Activated naive CD4-positive, alpha-beta T cell treated with anti-CD3 and anti-CD28 coated beads, Interleukin-2, amount 50 U/mL, for 72 hours (primary cell): ENCODE measurements at regions not wholly inside any gene's neighbourhood (a gene's known extent, or its start where the extent isn't known, plus 50 kb on each side); places are given as distances from the start of the nearest gene placed in this dataset.
"Not testable (repeated sequence)": the region's sequence is repeated elsewhere in the genome, so short reads cannot be mapped to it uniquely, and the experiment has no call there.

Experiments used
- ATAC-seq, 2 donors: fragments of 150-1000 bp; cut with Tn5 transposase; 2 replicates each; pipeline ENCODE4 v1.10.0; 2021; ENCODE audit warnings: mild to moderate bottlenecking in 2 of 2, moderate library complexity in 2 of 2
- DNase-seq, 2 donors: peaks; one replicate each; pipeline ENCODE4 v3.0.0; 2021 to 2022; ENCODE audit warnings: low spot score in 2 of 2
- H3K27ac Mint-ChIP-seq, 2 donors: one replicate each; pipeline ENCODE4 v1.8.0; 2022; ENCODE audit warnings: mild to moderate bottlenecking in 2 of 2, mixed read lengths in 2 of 2
- H3K36me3 Mint-ChIP-seq, 2 donors: one replicate each; pipeline ENCODE4 v1.8.0; 2022; ENCODE audit warnings: mixed read lengths in 2 of 2
- H3K9me3 Mint-ChIP-seq, 2 donors: one replicate each; pipeline ENCODE4 v1.8.0; 2022; ENCODE audit warnings: mixed read lengths in 2 of 2

DNA sequence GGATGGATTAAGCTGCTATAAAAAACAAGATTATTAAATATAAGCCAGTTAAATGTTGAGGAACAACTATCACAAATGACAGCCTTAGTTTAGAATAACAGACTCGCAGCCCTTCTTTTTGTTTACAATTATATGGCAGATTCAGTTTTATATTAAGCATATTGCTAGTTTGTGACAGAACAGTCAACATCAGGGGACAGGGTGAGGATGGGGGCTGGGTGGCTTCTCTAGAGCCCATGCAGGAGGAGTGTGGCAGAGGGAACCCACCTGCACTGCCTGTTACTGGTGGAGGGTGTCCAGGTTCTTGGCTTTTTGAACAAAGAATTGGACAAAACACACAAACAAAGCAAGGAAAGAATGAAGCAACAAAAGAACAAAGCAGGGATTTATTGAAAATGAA, 799.7 kb downstream of the PRIM2 start:
- not testable (repeated sequence) for H3K9me3 Mint-ChIP-seq, DNase-seq, H3K27ac Mint-ChIP-seq, H3K36me3 Mint-ChIP-seq, ATAC-seq

DNA sequence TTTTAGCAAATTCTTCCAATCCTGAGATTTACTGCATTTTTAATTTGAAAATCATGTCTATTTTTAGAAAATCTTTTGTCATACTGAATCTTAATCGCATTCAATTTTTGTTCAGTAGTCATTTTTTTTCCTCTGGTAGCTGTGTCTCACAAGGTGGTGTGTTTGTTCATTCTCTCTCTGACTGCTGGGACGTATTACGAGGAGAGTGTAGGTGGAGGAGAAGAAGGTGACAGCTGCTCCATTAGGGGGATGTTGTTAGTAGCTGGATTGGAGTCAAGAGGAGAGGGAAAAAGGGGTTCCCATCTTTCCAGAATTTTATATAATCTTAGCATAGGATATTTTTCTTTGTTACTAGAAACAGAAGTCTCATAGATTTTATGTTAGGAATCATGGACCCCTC, 804.2 kb downstream of the PRIM2 start:
- not testable (repeated sequence) for ATAC-seq, H3K9me3 Mint-ChIP-seq, DNase-seq, H3K36me3 Mint-ChIP-seq, H3K27ac Mint-ChIP-seq

DNA sequence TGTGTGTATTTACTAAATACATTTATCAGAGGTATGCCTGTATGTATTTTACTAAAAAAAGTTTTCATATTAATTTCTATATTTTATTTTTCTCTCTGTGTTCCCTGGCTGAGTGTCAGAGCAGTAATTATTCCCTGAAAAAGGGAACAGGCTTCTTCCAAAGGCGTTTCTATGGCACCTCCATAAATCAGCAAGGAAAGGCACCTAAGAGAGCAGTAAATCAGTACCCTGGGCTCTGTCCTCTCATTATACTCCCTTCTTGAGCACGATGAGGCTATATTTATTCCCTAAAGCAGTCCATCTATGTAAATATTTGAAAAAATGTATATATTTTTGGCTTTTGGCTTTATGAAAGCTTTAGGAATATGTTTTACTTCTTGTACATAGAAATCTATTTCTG, 806.3 kb downstream of the PRIM2 start:
- not testable (repeated sequence) for H3K36me3 Mint-ChIP-seq, DNase-seq, H3K9me3 Mint-ChIP-seq, H3K27ac Mint-ChIP-seq, ATAC-seq

DNA sequence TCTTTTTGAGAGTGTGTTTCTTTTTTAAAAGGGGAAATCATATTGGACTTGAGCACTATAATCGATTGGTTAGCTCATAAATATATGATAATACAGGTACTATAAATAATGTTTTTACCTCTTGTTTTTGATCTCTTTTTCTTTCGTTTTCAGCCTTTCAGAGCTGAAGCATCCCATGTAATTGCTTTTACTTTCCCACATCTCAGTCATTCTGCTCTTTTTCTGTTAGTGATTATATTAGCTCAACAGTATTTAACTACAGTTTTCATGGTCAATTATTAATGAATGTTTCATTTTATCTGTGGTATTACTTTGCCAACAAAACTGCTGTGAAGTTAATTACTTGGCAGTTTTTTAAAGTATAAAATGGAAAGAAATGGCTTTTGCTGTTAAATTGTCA, 811.1 kb downstream of the PRIM2 start:
- Mint-ChIP-seq H3K9me3 (peaks cover 13 to 16% of the 10 kb centered on the region in 2 donors), H3K36me3 (peaks cover 6 to 13% of the 10 kb centered on the region in 2 donors)
- not testable (repeated sequence) for DNase-seq, H3K27ac Mint-ChIP-seq, ATAC-seq

DNA sequence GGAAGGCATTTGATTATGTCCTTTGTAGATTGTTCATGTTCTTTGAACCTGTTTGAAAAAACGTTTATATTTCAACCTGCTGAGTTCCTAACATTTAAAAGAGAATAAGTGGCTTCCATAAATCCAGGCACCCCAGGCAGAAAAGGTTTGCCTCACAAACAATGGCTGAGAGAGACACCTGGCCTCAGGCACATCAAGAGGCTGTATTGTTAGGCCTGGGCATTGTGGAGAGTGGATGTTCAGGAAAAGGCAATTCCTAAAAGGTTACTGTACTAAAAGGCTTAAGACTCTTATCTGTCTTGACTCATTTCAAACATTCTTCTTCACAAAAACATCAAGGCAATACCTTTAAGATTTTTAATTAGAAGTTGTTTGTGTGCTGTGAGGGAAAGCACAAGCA, 811.7 kb downstream of the PRIM2 start:
- peaks cover 13 to 16% of the 10 kb centered on the region in 2 donors for H3K9me3 Mint-ChIP-seq
- not testable (repeated sequence) for DNase-seq, H3K27ac Mint-ChIP-seq, ATAC-seq
- H3K36me3 Mint-ChIP-seq: peaks cover 6 to 13% of the 10 kb centered on the region in 2 donors

DNA sequence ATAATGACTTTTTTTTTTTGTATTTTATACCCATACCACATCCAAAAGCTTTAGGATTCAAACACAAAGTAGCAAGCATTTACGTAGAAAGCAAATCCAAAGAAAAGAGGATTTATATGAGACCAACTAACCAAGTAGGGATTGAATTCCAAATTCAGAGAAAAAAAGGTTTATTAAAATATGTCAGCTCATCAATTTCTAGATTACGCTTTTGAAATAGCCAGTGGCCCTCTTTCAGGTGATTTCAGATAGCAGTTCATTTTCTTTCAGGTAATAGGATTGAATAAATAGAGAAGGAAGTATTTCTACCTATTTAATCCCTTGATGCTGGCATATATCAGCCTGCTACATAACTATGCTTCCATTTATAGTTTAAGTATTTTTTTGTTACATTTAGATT, 822.3 kb downstream of the PRIM2 start:
- H3K9me3 Mint-ChIP-seq, H3K27ac Mint-ChIP-seq, ATAC-seq, H3K36me3 Mint-ChIP-seq, DNase-seq: not testable (repeated sequence)

DNA sequence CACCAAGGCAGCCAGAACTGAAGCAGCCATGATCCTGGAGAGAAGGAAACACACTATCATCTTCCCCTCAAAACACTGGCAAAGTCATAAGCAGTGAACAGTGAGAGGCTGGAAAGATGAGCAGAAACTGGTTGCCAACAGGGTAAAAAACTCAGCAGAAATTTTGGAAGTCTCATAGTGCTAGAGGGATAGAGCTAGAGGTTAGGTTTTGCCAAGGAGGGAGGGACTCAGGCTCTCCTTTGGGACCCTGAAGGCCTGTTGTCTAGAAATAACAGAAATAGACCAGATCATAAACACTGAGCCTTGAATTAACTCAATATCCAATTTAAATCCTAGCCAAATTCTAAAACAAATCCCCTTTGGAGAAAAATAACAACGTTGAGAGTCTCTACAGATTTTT, 853.6 kb downstream of the PRIM2 start:
- not testable (repeated sequence) for H3K27ac Mint-ChIP-seq, DNase-seq, H3K9me3 Mint-ChIP-seq, H3K36me3 Mint-ChIP-seq, ATAC-seq

DNA sequence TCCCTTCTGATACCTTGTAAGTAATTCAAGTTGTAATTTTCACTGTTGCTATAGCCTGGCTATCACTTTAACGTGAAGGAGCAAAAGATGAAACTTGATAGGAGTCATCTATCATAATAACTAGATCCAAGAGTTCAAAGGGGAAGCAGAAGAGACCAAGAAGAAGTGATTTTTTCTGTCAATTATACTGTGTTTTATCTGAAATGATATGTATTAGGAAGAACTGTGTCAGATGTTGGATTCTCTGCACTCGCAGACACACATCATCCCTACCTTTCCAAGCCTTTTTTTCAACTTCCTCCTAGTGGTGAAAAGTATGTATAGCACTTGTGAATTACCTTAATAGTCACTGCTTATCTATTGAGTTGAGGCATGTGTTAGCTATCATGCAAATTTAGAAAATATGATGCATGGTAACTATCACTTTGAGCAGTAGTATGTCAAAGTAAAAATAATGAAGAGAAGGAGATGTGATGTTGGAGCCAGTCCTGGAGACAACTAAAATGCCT, 864.2 kb downstream of the PRIM2 start:
- not testable (repeated sequence) for H3K36me3 Mint-ChIP-seq, DNase-seq, ATAC-seq, H3K9me3 Mint-ChIP-seq, H3K27ac Mint-ChIP-seq

DNA sequence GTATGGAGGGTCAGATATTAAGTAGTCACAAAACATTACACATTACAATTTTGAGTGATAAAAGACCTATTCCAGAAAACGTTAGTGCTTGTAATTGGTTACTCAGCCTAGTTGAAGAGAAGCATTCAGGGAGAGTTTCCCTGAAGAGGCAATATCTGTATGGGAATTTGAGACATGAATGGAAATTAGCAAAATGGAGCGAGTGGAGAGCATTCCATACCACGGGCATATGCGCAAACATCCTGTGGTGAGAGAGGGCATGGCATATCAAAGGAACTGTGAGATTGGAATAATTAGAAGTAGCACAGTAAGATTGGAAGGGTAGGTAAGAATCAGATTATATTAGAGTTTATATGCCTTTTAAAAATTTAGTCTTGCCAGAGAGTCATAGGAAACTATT, 867.9 kb downstream of the PRIM2 start:
- H3K27ac Mint-ChIP-seq, DNase-seq, H3K9me3 Mint-ChIP-seq, H3K36me3 Mint-ChIP-seq, ATAC-seq: not testable (repeated sequence)

DNA sequence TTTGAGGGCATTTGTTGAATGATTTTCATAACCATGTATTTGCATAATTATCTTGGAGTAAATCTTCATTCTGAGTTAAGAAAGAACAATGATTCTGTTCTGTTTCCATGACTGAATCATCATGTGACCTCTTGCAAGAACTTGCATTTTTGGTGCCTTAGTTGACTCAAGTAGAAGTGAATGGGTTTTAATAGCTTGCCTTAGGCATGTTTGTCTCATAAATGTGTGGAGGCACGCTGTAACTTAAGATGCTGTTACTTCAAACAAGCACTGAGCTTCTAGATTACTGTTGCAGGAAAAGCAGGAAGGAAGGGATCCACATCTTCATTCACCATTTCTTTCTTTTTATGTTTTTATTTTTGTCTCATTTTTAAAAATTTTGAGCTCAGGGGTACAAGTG, 875.8 kb downstream of the PRIM2 start:
- not testable (repeated sequence) for H3K27ac Mint-ChIP-seq, DNase-seq, H3K9me3 Mint-ChIP-seq, ATAC-seq, H3K36me3 Mint-ChIP-seq

DNA sequence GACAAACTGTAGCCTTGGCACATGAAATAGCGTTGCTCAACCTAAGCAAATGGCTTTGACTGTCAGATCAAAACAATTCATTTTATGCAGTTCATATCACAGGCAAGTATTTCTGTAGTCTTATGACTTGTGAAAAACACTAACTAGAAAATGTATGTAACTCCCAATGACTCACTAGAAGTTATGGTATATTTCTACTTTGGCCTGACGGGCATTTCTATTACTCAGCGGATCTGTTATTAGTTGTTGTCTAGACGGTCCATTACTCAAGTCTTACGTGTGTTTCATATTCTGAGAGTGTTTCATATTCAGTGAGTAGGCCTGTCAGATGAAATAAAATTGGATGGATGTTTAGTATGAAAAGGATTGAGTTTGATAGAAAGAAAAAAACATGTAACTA, 880.9 kb downstream of the PRIM2 start:
- DNase-seq: no peak
- H3K9me3 Mint-ChIP-seq: peaks cover 0 to 3% of the 10 kb centered on the region in 2 donors
- H3K27ac Mint-ChIP-seq: no peak overlapping the region
- H3K36me3 Mint-ChIP-seq: no peaks in the 10 kb centered on the region
- ATAC-seq: no peak

DNA sequence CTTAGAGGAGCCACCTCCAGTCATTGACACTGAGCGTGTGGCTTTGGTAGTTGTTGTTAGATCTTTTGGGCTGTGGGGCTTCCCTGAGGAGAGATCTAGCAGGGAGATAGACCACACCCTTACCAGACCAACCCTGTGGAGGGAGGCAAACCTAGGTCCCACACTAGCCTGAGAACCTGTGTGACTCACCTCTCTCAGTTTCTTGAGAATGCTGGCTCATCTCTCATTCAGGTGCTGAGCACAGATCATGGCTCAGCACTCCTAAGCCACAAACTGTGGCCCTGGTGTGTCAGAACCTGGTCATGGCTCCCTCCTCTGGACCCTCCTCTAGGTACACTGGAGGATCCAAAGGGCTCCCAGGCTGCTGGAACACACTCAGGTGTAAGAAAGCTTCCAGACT, 919.7 kb downstream of the PRIM2 start:
- H3K36me3 Mint-ChIP-seq, ATAC-seq, H3K27ac Mint-ChIP-seq, DNase-seq: not testable (repeated sequence)
- H3K9me3 Mint-ChIP-seq: peaks cover 20 to 25% of the 10 kb centered on the region in 2 donors

DNA sequence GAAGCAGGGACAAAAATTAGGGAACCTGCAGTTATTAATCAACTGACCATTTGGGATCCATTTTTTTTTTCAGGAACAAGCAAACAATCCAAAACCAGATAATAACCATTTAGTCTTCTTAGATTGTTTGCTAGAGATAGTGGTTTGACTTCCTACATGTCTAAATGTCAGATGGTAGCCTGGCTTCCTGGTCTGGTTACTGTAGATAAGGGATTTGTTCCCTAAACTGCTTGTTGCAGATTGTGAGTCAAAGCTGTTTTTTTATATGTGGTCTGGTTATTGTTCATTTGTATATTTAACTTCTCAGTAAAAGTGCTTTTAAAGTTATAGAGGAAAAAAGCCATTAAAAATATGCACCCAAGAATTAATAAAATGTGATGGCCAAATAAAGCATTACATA, 921.0 kb downstream of the PRIM2 start:
- not testable (repeated sequence) for ATAC-seq, DNase-seq, H3K36me3 Mint-ChIP-seq, H3K27ac Mint-ChIP-seq
- H3K9me3 Mint-ChIP-seq: peaks cover 22 to 23% of the 10 kb centered on the region in 2 donors

DNA sequence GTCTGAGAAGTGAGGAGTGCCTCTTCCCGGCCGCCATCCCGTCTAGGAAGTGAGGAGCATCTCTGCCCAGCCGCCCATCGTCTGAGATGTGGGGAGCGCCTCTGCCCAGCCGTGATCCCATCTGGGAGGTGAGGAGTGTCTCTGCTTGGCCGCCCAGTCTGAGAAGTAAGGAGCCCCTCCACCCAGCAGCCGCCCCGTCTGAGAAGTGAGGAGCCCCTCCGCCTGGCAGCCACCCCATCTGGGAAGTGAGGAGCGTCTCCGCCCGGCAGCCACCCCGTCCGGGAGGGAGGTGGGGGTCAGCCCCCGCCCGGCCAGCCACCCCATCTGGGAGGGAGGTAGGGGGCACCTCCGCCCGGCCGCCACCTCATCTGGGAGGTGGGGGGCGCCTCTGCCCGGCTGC, 940.2 kb downstream of the PRIM2 start:
- DNase-seq, H3K36me3 Mint-ChIP-seq, H3K27ac Mint-ChIP-seq, ATAC-seq: not testable (repeated sequence)
- H3K9me3 Mint-ChIP-seq: peaks cover 26 to 28% of the 10 kb centered on the region in 2 donors

DNA sequence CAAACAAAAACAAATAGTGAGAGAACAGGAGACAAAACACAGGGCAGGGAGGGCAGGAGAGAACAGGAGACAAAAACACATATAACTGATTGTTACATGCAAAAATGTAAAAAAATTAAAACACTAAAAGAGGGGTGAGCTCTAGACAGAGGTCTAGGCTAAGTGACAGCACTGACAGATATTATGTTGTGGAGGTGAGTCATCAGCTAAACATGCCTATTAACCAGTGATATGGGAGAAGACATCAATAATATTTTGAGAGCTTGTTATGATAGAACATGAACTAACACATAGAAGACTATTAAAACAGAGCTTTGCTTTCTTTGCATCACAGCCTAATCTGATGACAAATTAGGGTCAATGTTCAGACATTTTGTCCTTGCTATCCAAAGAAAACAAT, 972.7 kb downstream of the PRIM2 start:
- Mint-ChIP-seq H3K36me3 (no peaks in the 10 kb centered on the region), H3K27ac (no peak overlapping the region), H3K9me3 (peaks cover 8 to 16% of the 10 kb centered on the region in 2 donors)
- no peak for ATAC-seq
- DNase-seq: no peak

DNA sequence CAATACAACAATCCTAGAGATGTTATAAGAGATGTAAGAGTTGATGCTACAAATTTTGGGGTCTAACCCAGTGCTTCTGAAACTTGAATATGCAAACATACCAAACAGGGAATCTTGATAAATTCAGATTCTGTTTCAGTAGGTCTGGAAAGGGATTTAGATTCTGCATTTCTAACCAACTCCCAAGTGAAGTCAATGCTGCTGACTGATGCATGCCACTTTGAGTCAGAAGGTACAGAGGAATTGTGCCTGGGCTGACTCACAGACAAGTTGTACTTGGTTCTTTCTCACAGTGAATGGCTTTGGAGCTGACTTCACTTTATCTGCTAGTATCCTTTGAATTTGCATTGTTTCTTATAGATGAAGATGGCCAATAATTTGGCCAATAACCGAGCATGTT, 973.9 kb downstream of the PRIM2 start:
- H3K27ac Mint-ChIP-seq, ATAC-seq, DNase-seq, H3K36me3 Mint-ChIP-seq: not testable (repeated sequence)
- peaks cover 8 to 16% of the 10 kb centered on the region in 2 donors for H3K9me3 Mint-ChIP-seq

DNA sequence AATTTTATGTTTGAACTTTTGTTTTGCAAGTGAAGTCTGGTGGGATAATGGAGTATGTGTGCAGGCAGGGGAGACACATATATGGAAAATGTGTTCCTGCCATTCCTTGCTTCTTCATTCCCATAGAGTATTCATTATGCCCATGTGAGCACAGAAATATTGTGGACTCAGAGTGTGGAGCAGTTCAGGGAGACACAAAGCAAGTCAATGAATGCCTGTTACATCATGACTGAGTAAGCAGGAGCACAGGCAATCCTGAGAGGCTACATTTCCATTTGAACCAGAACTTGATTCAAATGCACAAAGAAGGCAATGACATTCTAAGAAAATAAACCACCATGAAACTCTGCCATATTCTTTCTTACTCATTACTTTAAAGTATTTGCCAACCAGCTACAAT, 990.5 kb downstream of the PRIM2 start:
- not testable (repeated sequence) for H3K9me3 Mint-ChIP-seq, H3K27ac Mint-ChIP-seq, H3K36me3 Mint-ChIP-seq, ATAC-seq, DNase-seq

DNA sequence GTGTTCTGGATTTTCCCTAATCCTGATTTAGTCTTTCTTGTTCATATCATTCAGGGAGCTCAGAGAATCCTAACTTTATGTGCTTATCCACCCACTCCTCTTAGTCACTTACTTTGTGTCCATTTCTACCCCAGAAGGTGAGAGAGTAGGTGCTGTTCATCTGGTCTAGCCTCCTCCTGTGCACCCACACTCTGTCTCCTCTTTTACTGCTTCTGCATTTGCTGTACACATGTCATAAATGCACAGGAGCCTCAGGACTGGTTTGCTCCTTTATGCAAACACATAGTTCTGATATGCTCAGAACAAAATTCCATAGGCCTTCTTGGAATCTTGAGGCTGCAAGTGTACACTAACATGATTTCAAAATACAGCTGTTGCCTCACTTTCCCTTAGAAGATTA, 1014.7 kb downstream of the PRIM2 start:
- peaks cover 11 to 15% of the 10 kb centered on the region in 2 donors for H3K9me3 Mint-ChIP-seq
- not testable (repeated sequence) for H3K36me3 Mint-ChIP-seq, ATAC-seq, DNase-seq, H3K27ac Mint-ChIP-seq
